ENCODE measurements at regions not wholly inside any gene's neighbourhood (a gene's known extent, or its start where the extent isn't known, plus 50 kb on each side); places are given as distances from the start of the nearest gene placed in this dataset.
A peak's percentile ranks its signal among the peaks of the same experiment; 100 is the strongest.

DNA sequence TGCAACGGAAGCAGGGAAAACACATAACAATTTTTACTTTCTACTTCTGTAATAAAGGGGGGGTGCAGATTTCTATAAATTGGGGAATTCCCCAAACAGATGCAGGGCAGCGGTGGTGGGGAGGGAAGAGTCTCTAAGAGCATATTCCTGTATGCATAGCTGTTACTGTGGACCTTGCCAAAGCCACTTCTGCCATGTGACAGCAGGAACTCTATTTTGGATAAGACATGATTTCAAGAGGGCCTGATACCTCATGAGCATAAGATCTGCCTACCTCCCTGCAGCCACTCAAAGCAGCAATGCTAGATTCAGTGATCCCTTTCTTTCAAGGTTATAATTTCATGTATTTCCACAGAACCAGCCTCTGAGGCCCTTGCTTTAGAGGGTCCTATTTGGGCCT is 86.2 kb upstream of the CNKSR3 start:
- H3K27me3 ChIP-seq (ENCODE audit: low read depth), result no peaks in the 10 kb centered on the region
- TF ChIP-seq, protein P1, sequence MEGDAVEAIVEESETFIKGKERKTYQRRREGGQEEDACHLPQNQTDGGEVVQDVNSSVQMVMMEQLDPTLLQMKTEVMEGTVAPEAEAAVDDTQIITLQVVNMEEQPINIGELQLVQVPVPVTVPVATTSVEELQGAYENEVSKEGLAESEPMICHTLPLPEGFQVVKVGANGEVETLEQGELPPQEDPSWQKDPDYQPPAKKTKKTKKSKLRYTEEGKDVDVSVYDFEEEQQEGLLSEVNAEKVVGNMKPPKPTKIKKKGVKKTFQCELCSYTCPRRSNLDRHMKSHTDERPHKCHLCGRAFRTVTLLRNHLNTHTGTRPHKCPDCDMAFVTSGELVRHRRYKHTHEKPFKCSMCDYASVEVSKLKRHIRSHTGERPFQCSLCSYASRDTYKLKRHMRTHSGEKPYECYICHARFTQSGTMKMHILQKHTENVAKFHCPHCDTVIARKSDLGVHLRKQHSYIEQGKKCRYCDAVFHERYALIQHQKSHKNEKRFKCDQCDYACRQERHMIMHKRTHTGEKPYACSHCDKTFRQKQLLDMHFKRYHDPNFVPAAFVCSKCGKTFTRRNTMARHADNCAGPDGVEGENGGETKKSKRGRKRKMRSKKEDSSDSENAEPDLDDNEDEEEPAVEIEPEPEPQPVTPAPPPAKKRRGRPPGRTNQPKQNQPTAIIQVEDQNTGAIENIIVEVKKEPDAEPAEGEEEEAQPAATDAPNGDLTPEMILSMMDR (IDR thresholded peaks at IDR 0.05; ENCODE audit: borderline replicate concordance), result no peak
- DNase-seq, result no peak
- peaks cover 31% of the 10 kb centered on the region for H3K4me1 ChIP-seq
- no peaks in the 10 kb centered on the region for H3K9me3 ChIP-seq (replicated peaks)
- H3K27ac ChIP-seq (replicated peaks), result peak overlapping the region; percentile 82
- intact Hi-C loops (cut with micrococcal nuclease), result no loop called here
- H3K4me3 ChIP-seq, result no peak overlapping the region
- no peaks in the 10 kb centered on the region for H3K36me3 ChIP-seq

DNA sequence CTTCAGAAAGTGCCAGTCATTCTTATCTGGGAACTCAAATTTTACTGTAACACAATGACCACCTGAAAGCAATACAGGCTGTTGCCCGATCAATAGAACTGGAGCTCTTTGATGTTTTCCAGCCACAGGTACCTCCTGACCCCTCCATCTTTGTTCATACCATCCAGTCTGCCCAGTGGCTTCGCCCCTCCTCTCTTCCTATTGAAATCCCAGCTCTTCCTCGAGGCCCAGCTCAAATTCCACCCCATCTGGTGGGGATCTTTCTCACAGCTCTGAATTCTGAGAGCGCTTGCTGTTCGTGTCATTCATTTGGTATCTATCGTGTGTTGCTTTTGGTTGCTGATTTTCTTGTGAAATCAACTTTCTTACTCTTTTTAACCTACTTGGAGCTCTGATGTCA is 87.9 kb upstream of the CNKSR3 start:
- TF ChIP-seq, protein P1 (IDR thresholded peaks at IDR 0.05; ENCODE audit: borderline replicate concordance), result no peak
- no peak overlapping the region for H3K27ac ChIP-seq (replicated peaks)
- intact Hi-C loops (cut with micrococcal nuclease), result no loop called here
- H3K4me1 ChIP-seq, result peaks cover 31% of the 10 kb centered on the region
- no peaks in the 10 kb centered on the region for H3K27me3 ChIP-seq (ENCODE audit: low read depth)
- H3K9me3 ChIP-seq (replicated peaks), result no peaks in the 10 kb centered on the region
- H3K4me3 ChIP-seq, result no peak overlapping the region
- DNase-seq, result no peak
- no peaks in the 10 kb centered on the region for H3K36me3 ChIP-seq

DNA sequence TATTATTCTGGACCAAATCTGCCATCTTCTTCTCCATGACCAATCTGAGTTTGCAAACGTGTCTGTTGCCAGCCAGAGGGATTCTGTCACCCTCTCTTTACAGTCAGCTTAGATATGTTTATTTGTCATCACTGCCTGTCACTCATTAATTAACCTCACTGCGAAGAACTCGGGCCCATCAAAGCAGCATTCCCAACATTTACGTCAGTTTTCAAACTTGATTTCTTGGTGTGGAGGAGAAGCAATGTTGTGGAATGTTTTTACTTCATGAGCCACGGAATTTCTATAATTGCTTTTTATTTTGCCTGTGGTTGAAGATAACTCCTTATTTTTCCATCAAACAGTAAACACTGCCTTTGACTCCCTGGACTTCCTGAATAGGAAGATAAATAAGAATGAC is 91.8 kb upstream of the CNKSR3 start:
- intact Hi-C loops (cut with micrococcal nuclease), result no loop called here
- peaks cover 6% of the 10 kb centered on the region for H3K4me1 ChIP-seq
- no peak overlapping the region for H3K4me3 ChIP-seq
- H3K36me3 ChIP-seq, result no peaks in the 10 kb centered on the region
- TF ChIP-seq, protein P1 (IDR thresholded peaks at IDR 0.05; ENCODE audit: borderline replicate concordance), result no peak
- DNase-seq, result no peak
- H3K27me3 ChIP-seq (ENCODE audit: low read depth), result no peaks in the 10 kb centered on the region
- no peaks in the 10 kb centered on the region for H3K9me3 ChIP-seq (replicated peaks)
- no peak overlapping the region for H3K27ac ChIP-seq (replicated peaks)

DNA sequence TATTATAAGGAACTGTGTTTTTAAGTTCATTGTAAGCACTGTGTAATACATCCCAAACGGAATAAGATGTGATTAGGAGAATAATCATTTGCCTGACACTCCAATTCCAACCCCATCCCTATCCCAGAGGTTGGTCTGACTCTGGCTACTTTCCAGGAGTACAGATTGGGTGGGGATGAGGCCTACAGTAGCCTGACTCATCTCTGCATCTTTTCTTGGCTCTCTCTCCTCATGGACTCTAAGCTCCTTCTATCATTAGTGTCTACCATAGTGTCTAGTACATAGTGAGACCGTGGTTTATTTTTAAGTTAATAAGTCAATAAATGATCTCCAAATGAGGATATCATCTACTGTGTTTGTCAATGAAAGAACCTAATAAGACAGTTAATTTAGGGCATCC is 92.2 kb upstream of the CNKSR3 start:
- Histone ChIP-seq H3K9me3 (replicated peaks) (no peaks in the 10 kb centered on the region), H3K4me1 (peaks cover 2% of the 10 kb centered on the region), H3K36me3 (no peaks in the 10 kb centered on the region), H3K27ac (replicated peaks) (no peak overlapping the region), H3K27me3 (ENCODE audit: low read depth) (no peaks in the 10 kb centered on the region), H3K4me3 (no peak overlapping the region)
- no peak for DNase-seq
- TF ChIP-seq, protein P1 (IDR thresholded peaks at IDR 0.05; ENCODE audit: borderline replicate concordance), result no peak
- intact Hi-C loops (cut with micrococcal nuclease), result no loop called here

DNA sequence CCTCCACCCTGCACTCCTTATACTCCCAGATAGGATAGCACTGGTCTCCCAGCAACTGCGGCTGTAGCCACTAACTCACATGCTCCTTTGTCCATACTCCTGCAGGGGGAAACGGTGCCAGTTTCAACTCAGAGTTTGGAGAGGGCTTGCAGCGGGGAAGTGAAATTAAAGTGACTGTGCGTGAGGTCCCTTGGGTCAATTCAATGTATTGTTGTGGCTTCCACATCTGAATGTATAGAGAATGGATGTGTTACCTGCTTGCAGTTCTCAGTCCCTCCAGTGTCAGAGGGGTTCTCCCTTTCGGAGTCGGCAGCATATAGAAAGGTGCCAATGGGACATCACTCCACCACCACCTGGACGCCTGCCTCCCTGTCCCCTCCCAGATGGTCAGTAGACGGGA is 93.6 kb upstream of the CNKSR3 start:
- TF ChIP-seq, protein P1 (IDR thresholded peaks at IDR 0.05; ENCODE audit: borderline replicate concordance), result no peak
- no peak for DNase-seq
- H3K27me3 ChIP-seq (ENCODE audit: low read depth), result no peaks in the 10 kb centered on the region
- no peaks in the 10 kb centered on the region for H3K4me1 ChIP-seq
- no peak overlapping the region for H3K4me3 ChIP-seq
- H3K36me3 ChIP-seq, result no peaks in the 10 kb centered on the region
- intact Hi-C loops (cut with micrococcal nuclease), result no loop called here
- no peaks in the 10 kb centered on the region for H3K9me3 ChIP-seq (replicated peaks)
- no peak overlapping the region for H3K27ac ChIP-seq (replicated peaks)

Data from left ventricle myocardium inferior (tissue), 1 donor.